B cell (primary cell): ENCODE measurements at regions not wholly inside any gene's neighbourhood (a gene's known extent, or its start where the extent isn't known, plus 50 kb on each side); places are given as distances from the start of the nearest gene placed in this dataset.

ENCODE experiments used
- EZH2 ChIP-seq: IDR thresholded peaks from 2 replicates; pipeline ENCODE4 v1.6.1; 2012; ENCODE audit warnings: borderline replicate concordance, low read depth, mild to moderate bottlenecking, moderate library complexity, low read length; ENCODE audit not compliant: insufficient read depth, poor library complexity, severe bottlenecking
- TF ChIP-seq, protein P1 (sequence below): fragments of 200-600 bp; IDR thresholded peaks from one replicate; pipeline ENCODE4 v1.8.0; 2022; ENCODE audit warnings: antibody characterized with exemption, mild to moderate bottlenecking

DNA sequence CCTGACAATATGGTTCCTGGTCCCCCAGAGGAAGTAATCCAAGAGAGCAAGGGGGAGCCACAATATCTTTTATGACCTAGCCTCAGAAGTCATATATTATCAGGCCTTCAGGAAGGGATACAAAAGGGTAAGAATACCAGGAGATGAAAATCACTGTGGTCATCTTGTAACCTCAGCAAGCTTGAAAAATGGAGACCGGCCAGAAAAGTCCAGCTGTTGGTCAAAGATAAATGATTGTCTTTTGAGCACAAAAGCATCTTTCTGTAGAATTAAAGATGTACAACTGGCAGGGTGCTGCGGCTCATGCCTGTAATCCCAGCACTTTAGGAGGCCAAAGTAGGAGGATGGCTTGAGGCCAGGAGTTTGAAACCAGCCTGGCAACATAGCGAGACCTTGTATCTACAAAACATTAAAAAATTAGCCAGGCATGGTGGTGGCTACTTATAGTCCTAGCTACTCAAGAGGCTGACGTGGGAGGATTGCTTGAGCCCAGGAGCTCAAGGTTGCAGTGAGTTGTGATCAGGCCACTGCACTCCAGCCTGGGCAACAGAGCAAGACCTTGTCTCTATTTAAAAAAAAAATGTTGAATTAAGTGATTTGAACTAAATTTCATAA lies 118.0 kb upstream of the MARCKS start:
- TF ChIP-seq, protein P1, sequence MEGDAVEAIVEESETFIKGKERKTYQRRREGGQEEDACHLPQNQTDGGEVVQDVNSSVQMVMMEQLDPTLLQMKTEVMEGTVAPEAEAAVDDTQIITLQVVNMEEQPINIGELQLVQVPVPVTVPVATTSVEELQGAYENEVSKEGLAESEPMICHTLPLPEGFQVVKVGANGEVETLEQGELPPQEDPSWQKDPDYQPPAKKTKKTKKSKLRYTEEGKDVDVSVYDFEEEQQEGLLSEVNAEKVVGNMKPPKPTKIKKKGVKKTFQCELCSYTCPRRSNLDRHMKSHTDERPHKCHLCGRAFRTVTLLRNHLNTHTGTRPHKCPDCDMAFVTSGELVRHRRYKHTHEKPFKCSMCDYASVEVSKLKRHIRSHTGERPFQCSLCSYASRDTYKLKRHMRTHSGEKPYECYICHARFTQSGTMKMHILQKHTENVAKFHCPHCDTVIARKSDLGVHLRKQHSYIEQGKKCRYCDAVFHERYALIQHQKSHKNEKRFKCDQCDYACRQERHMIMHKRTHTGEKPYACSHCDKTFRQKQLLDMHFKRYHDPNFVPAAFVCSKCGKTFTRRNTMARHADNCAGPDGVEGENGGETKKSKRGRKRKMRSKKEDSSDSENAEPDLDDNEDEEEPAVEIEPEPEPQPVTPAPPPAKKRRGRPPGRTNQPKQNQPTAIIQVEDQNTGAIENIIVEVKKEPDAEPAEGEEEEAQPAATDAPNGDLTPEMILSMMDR = no peak
- no peak for TF ChIP-seq EZH2
